HepG2 (cell line): ENCODE measurements at regions not wholly inside any gene's neighbourhood (a gene's known extent, or its start where the extent isn't known, plus 50 kb on each side); places are given as distances from the start of the nearest gene placed in this dataset.

Experiments used
- ADNP ChIP-seq: sonication (generic); formaldehyde crosslinking; IDR thresholded peaks from 2 replicates; pipeline ENCODE4 v1.4.0; 2020; ENCODE audit warnings: missing genetic modification reagents
- CHD2 ChIP-seq: IDR thresholded peaks from 2 replicates; pipeline ENCODE4 v1.6.1; 2011; ENCODE audit warnings: low read depth, low read length, improper control_type of control experiment
- DBP ChIP-seq: sonication (generic); formaldehyde crosslinking; IDR thresholded peaks from 2 replicates; pipeline ENCODE4 v1.4.0; 2020; ENCODE audit warnings: missing genetic modification reagents; ENCODE audit errors: not compliant biosample characterization
- DR1 ChIP-seq: sonication (generic); formaldehyde crosslinking; IDR thresholded peaks from 2 replicates; pipeline ENCODE4 v1.8.0; 2021; ENCODE audit warnings: mild to moderate bottlenecking, missing genetic modification reagents, inconsistent platforms
- GPN1 ChIP-seq: sonication (generic); formaldehyde crosslinking; IDR thresholded peaks from 2 replicates; pipeline ENCODE4 v1.5.1; 2020; ENCODE audit warnings: missing genetic modification reagents, borderline replicate concordance
- NR2F6 ChIP-seq, 2 experiments: IDR thresholded peaks; 2 replicates each; pipeline ENCODE4 v1.6.1; 2016; ENCODE audit warnings: antibody characterized with exemption in 1 of 2, mild to moderate bottlenecking in 1 of 2
- POLR2AphosphoS2 ChIP-seq: IDR thresholded peaks from 2 replicates; pipeline ENCODE4 v1.6.1; 2011; ENCODE audit warnings: low read depth, low read length, improper control_type of control experiment
- SAP130 ChIP-seq: IDR thresholded peaks from 2 replicates; pipeline ENCODE4 v1.6.1; 2016; ENCODE audit warnings: low read depth
- SKIL ChIP-seq: sonication (generic); formaldehyde crosslinking; IDR thresholded peaks from 2 replicates; pipeline ENCODE4 v1.8.0; 2022; ENCODE audit warnings: missing genetic modification reagents, mild to moderate bottlenecking, moderate library complexity, borderline replicate concordance
- TCF7L2 ChIP-seq: IDR thresholded peaks from 2 replicates; pipeline ENCODE4 v1.6.1; 2011; ENCODE audit warnings: mild to moderate bottlenecking, low read depth, low read length, moderate library complexity
- TEAD3 ChIP-seq: optimal IDR thresholded peaks from 2 replicates; pipeline ENCODE3; 2016; ENCODE audit warnings: borderline replicate concordance
- ZKSCAN1 ChIP-seq: fragments of 150-350 bp; IDR thresholded peaks from 2 replicates; pipeline ENCODE4 v1.6.1; 2014; ENCODE audit warnings: low read length
- ZNF335 ChIP-seq: sonication (generic); formaldehyde crosslinking; IDR thresholded peaks from 2 replicates; pipeline ENCODE4 v1.4.0; 2020; ENCODE audit warnings: missing genetic modification reagents
- ZNF543 ChIP-seq: sonication (generic); formaldehyde crosslinking; IDR thresholded peaks from 2 replicates; pipeline ENCODE4 v1.4.0; 2020; ENCODE audit warnings: mild to moderate bottlenecking, missing genetic modification reagents
- ZNF7 ChIP-seq: IDR thresholded peaks from 2 replicates; pipeline ENCODE4 v1.6.1; 2016; ENCODE audit warnings: missing biosample characterization, missing genetic modification reagents

GRCh38 chr1:72759486-72759885 lies 477.1 kb upstream of the NEGR1 start (continued):
- TF ChIP-seq TEAD3 (CRISPR knock-in tag) (no peak), SAP130 (CRISPR knock-in tag) (no peak), TCF7L2 (no peak), SKIL (no peak), POLR2AphosphoS2 (no peak), DR1 (CRISPR knock-in tag) (no peak), DBP (CRISPR knock-in tag) (no peak), ZNF335 (CRISPR knock-in tag) (no peak), CHD2 (no peak), NR2F6 (IDR thresholded peaks at IDR 0.05) (no peak), NR2F6 (CRISPR knock-in tag; IDR thresholded peaks at IDR 0.05) (no peak), GPN1 (CRISPR knock-in tag) (no peak), ZNF543 (CRISPR knock-in tag) (no peak), ZKSCAN1 (no peak), ADNP (CRISPR knock-in tag) (no peak), ZNF7 (CRISPR knock-in tag) (no peak)
